ENCODE measurements at regions not wholly inside any gene's neighbourhood (a gene's known extent, or its start where the extent isn't known, plus 50 kb on each side); places are given as distances from the start of the nearest gene placed in this dataset.

- Histone ChIP-seq H3K27me3 (ENCODE audit: control insufficient read depth, insufficient read depth, low read length) (no peaks in the 10 kb centered on the region), H3K27ac (ENCODE audit: low read depth, low read length) (no peak overlapping the region), H3K36me3 (ENCODE audit: control insufficient read depth, insufficient read depth, low read length) (no peaks in the 10 kb centered on the region), H3K4me3 (ENCODE audit: low read length) (no peak overlapping the region), H3K9ac (ENCODE audit: low read length) (no peak overlapping the region), H3K4me1 (ENCODE audit: control insufficient read depth, insufficient read depth, low read length) (no peaks in the 10 kb centered on the region)
Measured at GRCh38 chr9:26054600-26055520, 376.6 kb upstream of the TUSC1 start.

GRCh38 chr9:26053954-26054353 lies 375.7 kb upstream of the TUSC1 start:
- no peaks in the 10 kb centered on the region for H3K36me3 ChIP-seq (ENCODE audit: control insufficient read depth, insufficient read depth, low read length)
- H3K27me3 ChIP-seq (ENCODE audit: control insufficient read depth, insufficient read depth, low read length): no peaks in the 10 kb centered on the region
- H3K9ac ChIP-seq (ENCODE audit: low read length): no peak overlapping the region
- H3K27ac ChIP-seq (ENCODE audit: low read depth, low read length): no peak overlapping the region
- no peaks in the 10 kb centered on the region for H3K4me1 ChIP-seq (ENCODE audit: control insufficient read depth, insufficient read depth, low read length)
- H3K4me3 ChIP-seq (ENCODE audit: low read length): no peak overlapping the region

DNA sequence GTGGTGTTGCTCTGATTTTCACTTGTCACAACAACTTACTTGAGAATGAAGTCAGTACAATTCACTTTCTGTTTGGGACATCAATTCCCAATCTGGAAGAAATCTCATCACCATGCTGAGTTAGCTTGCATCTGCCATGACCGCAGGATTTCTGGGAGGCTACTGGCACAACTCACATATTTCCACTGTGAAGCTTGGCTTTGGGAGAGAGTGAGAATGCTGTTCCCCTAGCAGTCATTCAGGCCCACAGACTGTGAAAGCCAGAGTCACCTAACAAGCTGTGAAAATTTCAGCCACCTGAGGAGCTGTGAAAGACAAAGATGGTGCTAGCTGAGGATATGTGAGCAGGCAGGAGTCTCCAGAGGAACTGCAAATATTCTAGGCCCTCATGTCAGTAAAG lies 365.2 kb upstream of the TUSC1 start:
- no peak overlapping the region for H3K27ac ChIP-seq (ENCODE audit: low read depth, low read length)

DNA sequence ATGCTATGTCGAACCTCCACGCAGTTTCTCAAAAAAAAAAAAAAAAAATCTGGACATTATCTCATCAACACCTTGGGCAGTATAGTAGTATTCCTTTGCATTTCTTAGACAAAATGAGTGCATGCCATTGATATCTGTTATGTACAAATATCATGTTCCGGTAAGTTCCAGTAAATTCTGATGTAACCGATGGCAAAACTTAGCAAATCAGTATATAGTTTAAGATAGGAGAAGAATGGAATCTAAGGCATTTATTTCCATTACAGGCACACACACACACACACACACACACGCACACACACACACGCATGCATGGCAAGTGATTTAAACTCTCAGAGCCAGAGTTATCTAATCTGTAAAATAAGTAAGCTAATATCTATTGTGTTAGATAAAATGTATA lies 356.5 kb upstream of the TUSC1 start:
- H3K4me1 ChIP-seq (ENCODE audit: control insufficient read depth, insufficient read depth, low read length): no peaks in the 10 kb centered on the region
- H3K36me3 ChIP-seq (ENCODE audit: control insufficient read depth, insufficient read depth, low read length): no peaks in the 10 kb centered on the region
- H3K27ac ChIP-seq (ENCODE audit: low read depth, low read length): no peak overlapping the region
- H3K9ac ChIP-seq (ENCODE audit: low read length): no peak overlapping the region
- no peaks in the 10 kb centered on the region for H3K27me3 ChIP-seq (ENCODE audit: control insufficient read depth, insufficient read depth, low read length)
- H3K4me3 ChIP-seq (ENCODE audit: low read length): no peak overlapping the region

More for the DNA sequence above, 365.2 kb upstream of the TUSC1 start:
- H3K36me3 ChIP-seq (ENCODE audit: control insufficient read depth, insufficient read depth, low read length): no peaks in the 10 kb centered on the region
- H3K4me3 ChIP-seq (ENCODE audit: low read length): no peak overlapping the region
- no peaks in the 10 kb centered on the region for H3K27me3 ChIP-seq (ENCODE audit: control insufficient read depth, insufficient read depth, low read length)
- H3K4me1 ChIP-seq (ENCODE audit: control insufficient read depth, insufficient read depth, low read length): no peaks in the 10 kb centered on the region
- H3K9ac ChIP-seq (ENCODE audit: low read length): no peak overlapping the region

DNA sequence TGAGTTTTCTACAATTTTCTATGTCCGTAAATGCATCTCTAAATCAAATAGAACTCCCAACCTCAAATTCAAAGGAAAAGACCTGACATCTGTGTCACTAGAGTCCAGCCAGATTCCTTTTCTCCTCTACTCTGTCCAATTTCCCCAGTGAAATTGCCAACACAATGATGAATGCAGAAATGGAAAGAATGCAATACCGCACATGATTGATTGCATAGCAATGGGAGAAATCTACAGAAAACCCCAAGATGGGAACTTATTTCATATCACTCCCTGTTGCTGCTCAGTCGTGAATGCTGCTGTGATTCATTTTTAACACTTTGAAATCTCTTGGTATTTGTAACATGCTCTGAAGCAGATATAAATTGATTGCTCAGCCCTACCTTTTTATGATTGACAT lies 355.1 kb upstream of the TUSC1 start:
- Histone ChIP-seq H3K9ac (ENCODE audit: low read length) (no peak overlapping the region), H3K4me1 (ENCODE audit: control insufficient read depth, insufficient read depth, low read length) (no peaks in the 10 kb centered on the region), H3K4me3 (ENCODE audit: low read length) (no peak overlapping the region), H3K27me3 (ENCODE audit: control insufficient read depth, insufficient read depth, low read length) (no peaks in the 10 kb centered on the region), H3K27ac (ENCODE audit: low read depth, low read length) (no peak overlapping the region), H3K36me3 (ENCODE audit: control insufficient read depth, insufficient read depth, low read length) (no peaks in the 10 kb centered on the region)

- H3K4me3 ChIP-seq (ENCODE audit: low read length): no peak overlapping the region
- no peaks in the 10 kb centered on the region for H3K36me3 ChIP-seq (ENCODE audit: control insufficient read depth, insufficient read depth, low read length)
- H3K27ac ChIP-seq (ENCODE audit: low read depth, low read length): no peak overlapping the region
- H3K9ac ChIP-seq (ENCODE audit: low read length): no peak overlapping the region
- no peaks in the 10 kb centered on the region for H3K27me3 ChIP-seq (ENCODE audit: control insufficient read depth, insufficient read depth, low read length)
- no peaks in the 10 kb centered on the region for H3K4me1 ChIP-seq (ENCODE audit: control insufficient read depth, insufficient read depth, low read length)
Measured at GRCh38 chr9:26026423-26027100, 348.3 kb upstream of the TUSC1 start.

DNA sequence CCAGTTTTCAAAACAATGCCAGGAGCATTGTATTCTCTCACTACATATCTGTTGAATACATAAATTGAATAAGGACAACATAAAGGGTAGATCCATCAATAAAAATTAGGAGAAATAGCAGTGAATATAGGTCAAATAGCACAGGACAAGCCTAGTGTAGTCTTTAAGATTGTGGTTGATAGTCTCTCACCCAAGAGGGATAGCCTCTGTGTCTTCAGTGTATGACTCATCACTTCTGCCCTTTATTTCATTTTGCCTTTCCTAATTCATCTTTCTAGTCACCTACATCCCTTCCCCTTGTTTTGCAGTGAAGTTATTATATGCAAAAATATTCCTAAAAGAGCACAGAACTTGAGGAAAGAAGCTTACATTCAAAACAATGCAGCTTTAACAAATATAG lies 335.0 kb upstream of the TUSC1 start:
- no peaks in the 10 kb centered on the region for H3K36me3 ChIP-seq (ENCODE audit: control insufficient read depth, insufficient read depth, low read length)

GRCh38 chr9:26012797-26013196 lies 334.6 kb upstream of the TUSC1 start:
- no peak overlapping the region for H3K4me3 ChIP-seq (ENCODE audit: low read length)
- H3K27ac ChIP-seq (ENCODE audit: low read depth, low read length): no peak overlapping the region
- H3K36me3 ChIP-seq (ENCODE audit: control insufficient read depth, insufficient read depth, low read length): no peaks in the 10 kb centered on the region
- H3K4me1 ChIP-seq (ENCODE audit: control insufficient read depth, insufficient read depth, low read length): no peaks in the 10 kb centered on the region
- H3K9ac ChIP-seq (ENCODE audit: low read length): no peak overlapping the region
- H3K27me3 ChIP-seq (ENCODE audit: control insufficient read depth, insufficient read depth, low read length): no peaks in the 10 kb centered on the region

More for the DNA sequence above, 335.0 kb upstream of the TUSC1 start:
- Histone ChIP-seq H3K9ac (ENCODE audit: low read length) (no peak overlapping the region), H3K4me1 (ENCODE audit: control insufficient read depth, insufficient read depth, low read length) (no peaks in the 10 kb centered on the region), H3K27me3 (ENCODE audit: control insufficient read depth, insufficient read depth, low read length) (no peaks in the 10 kb centered on the region), H3K4me3 (ENCODE audit: low read length) (no peak overlapping the region), H3K27ac (ENCODE audit: low read depth, low read length) (no peak overlapping the region)

GRCh38 chr9:25994605-25995004 lies 316.4 kb upstream of the TUSC1 start:
- H3K9ac ChIP-seq (ENCODE audit: low read length): no peak overlapping the region
- no peaks in the 10 kb centered on the region for H3K36me3 ChIP-seq (ENCODE audit: control insufficient read depth, insufficient read depth, low read length)
- no peaks in the 10 kb centered on the region for H3K4me1 ChIP-seq (ENCODE audit: control insufficient read depth, insufficient read depth, low read length)
- no peak overlapping the region for H3K27ac ChIP-seq (ENCODE audit: low read depth, low read length)
- H3K4me3 ChIP-seq (ENCODE audit: low read length): no peak overlapping the region
- no peaks in the 10 kb centered on the region for H3K27me3 ChIP-seq (ENCODE audit: control insufficient read depth, insufficient read depth, low read length)

GRCh38 chr9:25990376-25990775 lies 312.1 kb upstream of the TUSC1 start:
- Histone ChIP-seq H3K4me3 (ENCODE audit: low read length) (no peak overlapping the region), H3K36me3 (ENCODE audit: control insufficient read depth, insufficient read depth, low read length) (no peaks in the 10 kb centered on the region), H3K9ac (ENCODE audit: low read length) (no peak overlapping the region), H3K27ac (ENCODE audit: low read depth, low read length) (no peak overlapping the region), H3K27me3 (ENCODE audit: control insufficient read depth, insufficient read depth, low read length) (no peaks in the 10 kb centered on the region), H3K4me1 (ENCODE audit: control insufficient read depth, insufficient read depth, low read length) (no peaks in the 10 kb centered on the region)

DNA sequence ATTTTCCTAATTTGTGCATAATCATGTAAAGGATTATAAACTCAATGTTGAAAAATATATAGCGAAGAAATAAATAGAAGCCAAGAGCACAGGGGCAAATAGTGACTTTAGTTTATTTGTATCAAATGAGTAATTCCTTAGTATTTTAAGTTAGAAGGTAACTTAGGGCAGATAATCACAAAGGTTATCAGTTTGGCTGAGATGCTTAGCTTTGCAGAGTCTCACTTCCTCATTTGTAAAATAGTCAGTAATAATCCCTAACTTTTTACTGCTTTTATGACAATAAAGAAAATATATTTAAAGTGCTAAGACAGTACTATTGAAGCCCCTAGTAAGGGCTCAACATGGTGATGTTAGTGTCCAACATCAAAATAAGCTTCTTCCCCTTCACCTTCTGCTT lies 297.4 kb upstream of the TUSC1 start:
- no peak overlapping the region for H3K4me3 ChIP-seq (ENCODE audit: low read length)
- no peaks in the 10 kb centered on the region for H3K4me1 ChIP-seq (ENCODE audit: control insufficient read depth, insufficient read depth, low read length)
- H3K9ac ChIP-seq (ENCODE audit: low read length): no peak overlapping the region
- no peaks in the 10 kb centered on the region for H3K36me3 ChIP-seq (ENCODE audit: control insufficient read depth, insufficient read depth, low read length)
- H3K27me3 ChIP-seq (ENCODE audit: control insufficient read depth, insufficient read depth, low read length): no peaks in the 10 kb centered on the region
- H3K27ac ChIP-seq (ENCODE audit: low read depth, low read length): no peak overlapping the region

GRCh38 chr9:25964239-25964638 lies 286.0 kb upstream of the TUSC1 start:
- Histone ChIP-seq H3K9ac (ENCODE audit: low read length) (no peak overlapping the region), H3K4me3 (ENCODE audit: low read length) (no peak overlapping the region), H3K4me1 (ENCODE audit: control insufficient read depth, insufficient read depth, low read length) (no peaks in the 10 kb centered on the region)

GRCh38 chr9:25960178-25960577 lies 281.9 kb upstream of the TUSC1 start:
- H3K9ac ChIP-seq (ENCODE audit: low read length): no peak overlapping the region
- no peak overlapping the region for H3K4me3 ChIP-seq (ENCODE audit: low read length)
- no peaks in the 10 kb centered on the region for H3K4me1 ChIP-seq (ENCODE audit: control insufficient read depth, insufficient read depth, low read length)
- no peaks in the 10 kb centered on the region for H3K36me3 ChIP-seq (ENCODE audit: control insufficient read depth, insufficient read depth, low read length)
- H3K27ac ChIP-seq (ENCODE audit: low read depth, low read length): no peak overlapping the region
- H3K27me3 ChIP-seq (ENCODE audit: control insufficient read depth, insufficient read depth, low read length): no peaks in the 10 kb centered on the region

More at GRCh38 chr9:25964239-25964638, 286.0 kb upstream of the TUSC1 start:
- Histone ChIP-seq H3K36me3 (ENCODE audit: control insufficient read depth, insufficient read depth, low read length) (no peaks in the 10 kb centered on the region), H3K27ac (ENCODE audit: low read depth, low read length) (no peak overlapping the region), H3K27me3 (ENCODE audit: control insufficient read depth, insufficient read depth, low read length) (no peaks in the 10 kb centered on the region)

Data from rectal smooth muscle tissue (tissue), 1 donor.